Ecto neural progenitor cell (in vitro differentiated cells): ENCODE measurements at regions not wholly inside any gene's neighbourhood (a gene's known extent, or its start where the extent isn't known, plus 50 kb on each side); places are given as distances from the start of the nearest gene placed in this dataset.

Experiments
- DNase-seq: peaks from one replicate; pipeline ENCODE4 v3.0.0-alpha.2; 2018; ENCODE audit warnings: low spot score

DNA sequence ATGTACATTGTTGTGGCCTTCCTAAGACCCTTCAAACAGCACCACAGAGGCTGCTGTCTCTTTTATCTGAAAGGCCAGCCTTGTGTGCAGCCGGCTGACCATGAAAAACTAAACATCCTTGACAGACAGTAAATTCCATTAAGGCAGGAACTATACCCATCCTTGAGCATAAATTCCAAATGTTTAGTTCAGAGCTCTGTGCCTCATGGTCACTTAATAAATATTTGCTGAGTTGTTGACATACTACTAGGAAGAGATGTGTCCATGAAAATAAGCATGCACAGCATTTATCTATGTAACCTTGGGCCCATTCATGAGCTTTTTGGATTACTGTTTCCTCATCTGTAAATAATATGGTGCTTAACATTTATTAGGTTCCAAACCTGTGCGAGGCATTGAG lies 424.8 kb downstream of the HRH4 start:
- no peak for DNase-seq

DNA sequence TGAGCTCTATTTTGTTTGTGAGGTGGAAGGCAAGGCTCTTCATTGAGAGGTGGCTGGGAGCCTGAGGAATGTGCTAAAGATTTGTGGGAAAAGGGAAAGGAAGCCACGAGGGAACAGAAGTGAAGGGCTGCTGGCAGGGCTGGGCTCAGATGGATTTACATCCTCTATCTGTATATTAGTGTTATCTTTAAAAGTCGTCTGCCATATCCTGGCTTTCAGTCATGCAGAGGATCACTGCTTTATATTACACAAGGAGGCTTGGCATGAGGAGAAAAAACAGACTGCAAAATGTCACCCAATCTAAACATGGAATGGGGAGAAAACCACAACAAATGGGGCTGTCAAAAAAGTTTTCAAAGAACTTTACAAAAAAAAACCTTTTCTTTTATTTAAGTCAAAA lies 434.4 kb downstream of the HRH4 start:
- no peak for DNase-seq

DNA sequence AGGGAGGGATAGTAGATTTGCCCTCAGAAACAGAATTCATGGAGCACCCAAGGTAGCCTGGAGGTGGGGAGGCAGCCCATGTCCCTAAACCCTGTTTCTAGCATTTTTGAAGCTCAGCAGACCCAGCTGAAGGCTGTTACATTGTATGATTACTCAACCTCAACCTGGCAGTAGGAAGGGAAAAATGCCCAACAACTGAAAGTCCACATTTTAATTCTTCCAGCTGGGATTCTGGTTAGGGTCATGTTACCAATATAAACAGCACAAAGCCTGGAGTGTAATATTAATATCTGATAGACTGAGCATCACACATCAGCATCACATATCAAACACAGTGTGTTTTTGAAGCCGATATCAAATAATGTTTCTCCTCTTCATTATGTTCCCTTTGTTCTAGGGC lies 437.0 kb downstream of the HRH4 start:
- DNase-seq = no peak

DNA sequence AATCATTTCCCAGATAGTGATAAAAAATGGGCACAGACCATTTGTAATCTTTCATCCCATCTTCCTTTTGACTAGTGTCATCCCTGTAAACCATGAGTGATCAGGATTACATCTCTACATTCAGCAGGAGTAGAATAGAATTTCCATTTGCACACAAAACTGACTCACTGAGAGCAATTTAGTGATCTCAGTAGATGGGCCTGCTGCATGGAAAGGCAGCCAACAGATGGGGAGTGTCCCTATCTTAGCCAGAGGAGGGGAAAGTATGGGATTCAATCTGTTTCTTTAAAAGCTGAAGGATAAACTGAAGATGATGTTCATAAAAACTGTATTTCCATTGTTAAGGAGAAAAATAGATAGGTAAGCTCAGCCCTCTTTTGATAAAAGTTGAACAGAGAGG lies 441.7 kb downstream of the ZNF521 start:
- no peak for DNase-seq

DNA sequence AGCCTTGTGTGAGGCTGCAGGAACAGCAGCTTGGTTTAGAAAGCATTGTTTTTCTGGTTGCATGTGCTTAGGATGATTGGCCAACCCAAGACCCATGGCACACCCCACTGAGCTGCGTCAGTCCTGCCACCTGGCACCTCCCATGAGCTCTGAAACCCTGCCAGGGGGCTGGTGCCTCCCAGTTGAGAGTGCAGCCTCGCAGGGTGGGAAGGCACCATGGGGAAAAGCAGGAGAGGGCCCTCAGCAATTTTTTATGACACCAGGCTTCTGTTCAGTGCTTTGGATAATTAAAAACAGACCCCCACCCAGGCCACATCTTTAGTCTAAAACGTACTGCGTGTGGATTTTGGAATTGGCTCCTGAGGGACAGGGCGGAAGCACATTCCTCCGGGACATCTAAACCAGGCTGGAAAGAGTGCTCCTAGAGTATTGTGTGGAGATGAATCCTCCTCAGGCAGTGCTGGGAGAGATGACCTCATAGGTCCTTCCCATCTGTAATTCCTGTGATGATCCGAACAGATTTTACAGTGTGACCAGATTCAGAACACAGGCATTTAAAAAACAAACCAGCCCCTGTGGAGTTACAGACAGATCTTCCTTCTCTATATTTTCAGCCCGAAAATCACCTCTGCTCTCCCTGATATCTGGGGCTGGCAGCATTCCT lies 438.3 kb downstream of the ZNF521 start:
- DNase-seq = no peak

DNA sequence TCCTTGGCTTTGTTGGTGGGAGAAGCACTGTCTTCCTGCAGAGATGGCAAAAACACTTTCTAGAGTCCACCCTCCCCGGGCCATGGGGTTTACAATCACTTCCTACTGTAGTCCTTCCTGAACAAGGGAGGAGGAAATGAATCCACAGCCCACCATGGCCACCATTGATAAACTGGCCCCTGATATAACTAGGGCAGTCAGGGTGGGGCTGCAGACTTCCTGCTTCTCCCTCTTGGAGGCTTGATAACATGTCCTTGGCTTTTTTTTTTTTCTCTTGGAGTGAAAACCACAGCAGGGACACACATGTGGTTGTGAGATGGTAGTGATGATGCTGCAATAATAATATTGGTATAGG lies 437.8 kb downstream of the ZNF521 start:
- no peak for DNase-seq

DNA sequence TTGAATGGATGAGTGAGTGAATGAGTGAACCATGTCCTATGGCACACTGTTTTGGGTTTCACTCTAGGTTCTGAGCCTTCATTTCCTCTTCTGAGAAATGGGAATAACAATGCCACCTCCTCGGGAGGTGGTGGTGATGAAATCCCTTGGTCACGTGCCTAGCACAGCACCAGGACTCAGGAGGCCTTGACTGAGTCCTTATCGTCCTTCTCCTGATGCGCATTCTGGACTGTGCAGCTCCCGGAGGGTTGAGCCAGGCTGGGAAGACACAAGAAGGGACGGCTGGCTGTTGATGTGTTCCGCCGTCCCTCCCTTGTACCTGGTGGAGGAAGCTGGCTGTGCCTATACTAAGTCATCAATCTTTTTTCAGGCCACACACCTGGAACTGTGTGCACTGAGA lies 437.3 kb downstream of the ZNF521 start:
- DNase-seq = no peak

DNA sequence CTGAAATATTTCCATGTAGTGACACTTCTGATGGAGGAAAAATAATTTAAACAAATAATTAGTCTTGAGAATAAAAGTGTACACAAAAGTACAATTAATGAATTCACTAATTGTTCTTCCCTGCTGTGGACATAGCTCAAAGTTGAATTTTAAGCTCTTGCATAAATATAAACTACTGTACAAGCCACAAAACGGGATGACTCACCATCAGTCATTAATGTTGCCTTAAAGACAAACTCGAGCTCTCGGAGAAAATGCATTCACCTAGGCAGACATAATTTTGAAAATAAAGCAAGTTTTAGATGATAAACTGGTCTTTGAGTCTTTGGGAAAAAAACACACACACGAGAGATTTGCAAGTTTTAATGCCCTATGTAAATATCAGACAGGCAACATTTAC lies 436.4 kb downstream of the ZNF521 start:
- no peak for DNase-seq

DNA sequence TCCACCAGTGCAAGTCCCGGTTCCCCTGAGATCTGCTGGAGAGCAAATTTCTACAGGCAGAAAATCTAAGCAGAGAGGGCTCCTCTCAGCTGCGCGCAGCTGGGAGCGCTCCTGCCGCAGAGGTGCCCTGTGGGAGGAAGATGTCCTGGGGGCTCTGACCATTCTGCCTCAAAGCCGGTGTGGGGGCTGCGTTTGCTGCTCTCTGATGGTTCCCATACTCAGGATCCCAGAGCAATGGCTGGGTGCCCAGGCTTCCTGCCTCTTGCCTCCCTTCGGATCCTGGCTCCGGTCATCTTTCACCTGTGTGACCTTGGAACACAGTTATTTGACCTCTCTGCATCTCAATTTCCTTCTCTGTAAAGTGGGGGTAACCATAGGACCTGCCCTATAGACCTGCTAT lies 434.2 kb downstream of the ZNF521 start:
- DNase-seq = no peak

DNA sequence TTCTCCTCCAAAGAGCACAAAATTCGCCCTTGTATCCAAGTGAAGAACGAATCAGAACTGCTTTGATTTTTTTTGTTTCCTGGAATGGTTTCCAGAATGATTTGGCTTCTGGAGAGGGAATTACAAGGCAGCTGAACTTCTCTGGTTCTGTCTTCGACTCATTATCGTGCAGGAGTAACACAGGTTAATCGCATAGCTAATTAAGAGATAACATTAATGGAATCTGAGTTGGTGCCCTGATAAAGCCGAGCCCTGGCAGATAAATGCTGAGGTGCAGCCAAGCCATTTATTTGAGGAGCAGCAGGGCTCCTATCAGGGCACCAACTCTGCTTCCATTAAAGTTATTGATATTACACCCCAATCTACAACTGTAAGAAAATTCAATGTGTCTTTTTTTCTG lies 433.7 kb downstream of the ZNF521 start:
- no peak for DNase-seq

DNA sequence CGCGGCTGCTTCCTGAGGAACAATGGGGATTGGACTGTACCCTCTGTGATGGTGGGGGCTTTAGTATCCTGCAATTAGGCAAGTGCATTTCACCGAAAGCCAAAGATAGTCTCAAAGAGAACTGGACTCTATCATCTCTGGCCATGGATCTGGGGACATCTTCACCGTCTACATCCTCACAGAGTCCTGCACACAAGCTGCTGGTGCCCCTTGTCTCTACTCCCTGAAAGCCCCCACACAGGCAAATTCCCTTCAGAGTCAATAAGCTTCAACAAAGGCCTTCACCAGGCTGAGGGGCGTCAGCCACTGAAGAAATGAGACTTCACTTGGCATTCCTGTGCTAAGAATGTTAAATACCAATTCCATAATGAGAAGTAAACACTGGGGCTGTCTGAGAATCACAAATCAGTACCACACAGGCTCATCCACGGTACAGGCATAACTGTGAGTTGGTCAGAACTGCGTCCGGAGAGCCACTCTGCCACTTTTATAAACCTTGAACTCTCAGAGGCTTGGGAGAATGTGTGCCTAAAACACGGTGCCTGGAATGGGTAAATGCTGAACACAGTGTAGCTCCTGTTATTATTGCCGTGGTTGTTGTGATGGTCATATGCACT lies 432.7 kb downstream of the ZNF521 start:
- DNase-seq = no peak

DNA sequence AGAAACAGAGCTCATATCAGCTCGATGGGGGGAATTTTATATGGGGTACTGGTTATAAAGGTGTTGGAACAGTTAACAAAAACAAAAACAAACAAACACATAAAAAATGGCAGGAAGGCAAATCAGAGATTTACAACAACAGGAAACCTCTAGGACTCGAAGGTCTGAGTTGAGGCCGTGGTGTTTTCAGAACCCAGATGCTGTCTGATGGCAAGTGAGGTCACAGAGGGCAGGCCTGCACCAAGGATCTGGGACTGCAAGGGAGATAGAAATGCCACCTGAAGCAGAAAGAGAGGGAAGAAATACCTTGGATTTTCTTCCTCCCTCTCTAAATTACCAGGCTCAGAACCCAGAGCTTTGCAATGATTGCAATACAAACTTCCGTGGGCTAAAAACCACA lies 429.5 kb downstream of the ZNF521 start:
- no peak for DNase-seq

DNA sequence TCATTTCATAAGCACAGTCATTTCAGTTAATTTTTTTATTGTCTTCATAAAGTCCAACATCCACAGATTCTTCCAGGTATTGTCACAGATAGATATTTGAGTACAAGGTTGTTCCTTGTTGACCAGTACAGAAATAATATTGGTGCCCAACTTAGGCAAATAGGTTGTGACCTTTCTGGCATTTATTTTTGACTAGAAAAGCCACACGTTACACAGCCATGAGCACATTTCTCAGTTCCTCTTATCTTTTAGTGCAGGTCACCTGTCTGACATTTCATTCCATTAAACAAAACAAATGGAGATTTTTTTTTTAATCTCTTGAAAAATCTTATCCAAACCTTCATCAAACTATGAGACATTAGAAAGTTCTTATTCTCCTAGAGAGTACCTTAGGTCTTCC lies 428.8 kb downstream of the ZNF521 start:
- no peak for DNase-seq

DNA sequence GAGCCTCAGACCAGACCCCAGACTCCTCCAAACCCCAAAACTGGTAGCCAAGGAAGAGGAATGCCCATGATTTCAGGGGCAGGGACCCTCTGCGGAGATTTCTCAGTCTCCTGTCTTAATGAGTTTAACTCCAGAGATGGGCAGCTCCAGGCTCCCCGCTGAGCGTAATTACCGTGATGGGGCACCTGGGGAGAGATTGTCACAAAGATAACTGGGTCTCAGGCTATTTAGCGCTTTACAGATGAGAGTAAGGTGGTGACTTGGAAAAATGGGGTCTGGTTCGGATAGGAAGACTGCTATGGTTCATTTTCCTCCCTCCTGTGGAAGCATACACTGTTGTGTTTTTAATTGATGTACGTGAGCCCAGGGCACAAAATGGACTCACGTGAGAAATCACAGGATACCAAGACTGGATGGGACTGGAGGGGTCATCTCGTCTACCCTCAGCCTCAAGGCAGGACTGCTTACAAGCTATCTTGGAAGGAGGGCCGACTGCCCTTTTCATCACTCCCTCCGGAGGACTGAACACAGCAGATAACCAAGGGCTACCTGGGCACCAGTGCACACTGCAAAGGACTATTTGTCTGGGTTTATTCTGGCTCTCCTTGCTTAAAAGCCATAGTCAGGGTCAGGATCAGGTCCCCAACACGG lies 427.8 kb downstream of the ZNF521 start:
- no peak for DNase-seq

DNA sequence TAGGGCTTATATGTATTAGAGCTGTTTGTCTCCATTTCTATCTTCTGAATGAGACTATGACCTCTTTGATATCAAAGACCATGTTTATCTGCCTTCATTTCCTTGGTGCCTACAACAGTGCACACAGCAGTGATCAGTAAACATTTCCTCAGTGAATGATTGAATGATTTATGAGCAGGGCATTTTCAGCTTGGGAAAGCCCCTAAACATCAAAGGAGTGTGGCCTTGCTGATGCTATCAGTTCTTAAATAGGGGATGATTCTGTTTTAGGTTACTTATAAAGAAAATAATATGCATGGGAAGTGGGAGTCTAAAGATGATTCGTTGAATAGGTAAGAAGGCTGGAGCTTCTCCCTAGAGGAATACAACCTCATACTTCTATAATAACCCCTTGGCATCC lies 425.3 kb downstream of the ZNF521 start:
- DNase-seq = no peak

DNA sequence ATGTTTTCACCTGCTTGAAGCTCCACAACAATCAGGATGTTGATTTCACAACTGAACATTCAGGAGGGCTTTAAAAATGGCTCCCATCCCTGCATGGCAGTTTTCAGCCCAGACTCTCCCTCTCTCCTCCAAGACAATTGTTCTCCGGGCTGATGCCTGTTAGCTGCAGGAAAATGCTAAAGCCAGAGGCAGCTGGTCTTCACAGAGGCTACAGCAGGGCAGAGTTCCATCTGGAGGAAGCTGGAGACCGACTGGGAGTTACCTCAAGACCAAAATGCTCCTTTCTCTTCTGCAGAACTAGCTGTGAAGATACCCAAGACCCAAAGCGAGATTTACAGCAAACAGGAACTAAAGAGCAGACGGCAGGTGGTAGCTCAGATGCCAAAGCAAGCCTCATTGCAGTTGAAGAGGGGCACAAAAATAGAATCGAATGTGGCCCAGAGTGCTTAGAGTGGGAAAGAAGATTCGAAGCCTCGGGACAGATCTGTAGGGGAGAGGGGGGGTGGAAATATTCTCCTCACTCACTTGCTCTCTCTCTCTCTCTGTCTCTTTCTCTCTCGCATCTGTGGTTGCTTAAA lies 423.6 kb downstream of the ZNF521 start:
- no peak for DNase-seq

DNA sequence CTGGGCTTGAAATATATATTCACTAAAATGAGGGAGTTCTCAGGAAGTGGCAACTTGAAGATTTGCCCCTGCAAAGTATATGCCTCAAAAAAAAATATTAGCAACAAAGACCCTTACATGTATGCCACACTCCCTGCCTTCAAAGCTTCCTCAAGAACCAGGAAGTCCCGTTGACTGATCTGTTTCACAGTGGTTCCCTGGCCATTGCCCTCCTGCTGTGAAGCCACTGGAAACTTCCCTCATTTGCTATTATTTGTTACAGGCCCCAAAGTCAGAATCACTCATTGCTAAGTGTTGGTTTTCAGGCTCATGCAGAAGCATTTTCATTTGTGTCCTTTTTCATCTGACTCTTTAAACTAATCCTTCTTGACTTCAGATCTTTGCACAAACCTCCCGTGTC lies 421.5 kb downstream of the ZNF521 start:
- DNase-seq = no peak

DNA sequence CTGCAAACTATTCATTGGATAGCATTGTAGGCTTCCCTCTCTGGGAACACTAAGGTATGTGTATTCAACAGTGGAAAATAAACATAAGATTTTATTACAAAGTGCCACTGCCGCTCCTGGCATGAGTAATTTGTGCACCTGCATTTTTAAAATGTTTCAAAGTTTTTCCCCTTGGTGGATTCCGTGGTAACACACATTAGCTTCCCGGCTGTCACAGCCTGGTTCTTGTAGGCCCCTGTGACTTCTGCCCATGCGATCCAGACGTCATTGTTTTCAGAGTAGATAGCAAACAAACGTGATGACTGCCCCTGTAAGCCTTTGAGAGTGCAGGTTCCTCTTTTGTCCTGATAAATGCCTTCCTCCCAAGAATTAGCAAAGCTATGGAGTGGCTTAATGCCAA lies 421.0 kb downstream of the ZNF521 start:
- DNase-seq = no peak

DNA sequence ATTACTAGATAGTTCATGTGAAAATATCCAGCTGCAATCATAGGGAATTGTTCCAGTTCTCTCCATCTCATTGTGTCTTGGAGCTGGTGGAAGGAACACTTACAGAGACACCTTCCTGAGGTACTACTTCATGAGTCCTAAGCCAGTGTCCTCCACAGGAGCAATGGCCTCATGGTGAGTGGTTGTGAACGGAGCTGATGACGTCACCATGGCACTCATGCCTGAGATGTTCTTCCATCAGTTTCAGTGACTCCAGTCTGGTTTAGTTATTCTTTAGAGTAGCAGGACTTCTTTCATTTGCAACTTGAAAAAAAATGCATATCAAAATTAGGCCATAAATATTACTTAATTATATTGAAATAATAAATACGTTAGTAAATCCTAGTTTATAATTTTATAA lies 418.6 kb downstream of the ZNF521 start:
- no peak for DNase-seq

DNA sequence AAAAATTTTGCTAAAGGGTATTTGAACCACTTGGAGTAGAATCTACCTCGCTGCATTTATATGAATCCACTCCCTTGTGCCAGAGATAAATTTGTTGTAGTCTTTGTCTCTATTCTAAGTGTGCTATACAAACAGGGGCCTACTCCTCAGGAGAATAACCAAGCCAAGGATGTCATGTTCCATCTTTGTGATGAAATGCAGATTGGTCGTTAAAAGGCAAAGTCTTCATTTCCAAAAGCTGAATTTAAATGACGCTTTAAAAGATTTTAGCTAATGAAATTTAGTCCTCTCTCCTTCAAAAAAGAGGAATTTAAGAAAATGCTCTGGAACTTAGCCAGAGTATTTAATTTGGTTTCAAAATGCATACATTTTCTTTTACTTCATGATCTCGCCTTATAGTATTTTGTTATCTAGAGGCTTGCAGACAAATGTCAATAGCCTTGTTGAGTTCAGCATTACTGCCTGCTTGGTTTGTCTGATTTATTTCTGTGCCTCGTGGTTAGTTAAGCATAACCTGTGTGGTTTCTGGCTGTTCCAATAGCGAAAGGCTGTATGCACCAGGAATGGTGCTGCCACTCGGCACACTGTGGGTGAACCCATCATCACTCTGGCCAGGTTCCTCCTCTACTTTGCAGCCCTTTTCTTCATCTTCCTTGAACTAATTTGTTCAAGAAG lies 417.6 kb downstream of the ZNF521 start:
- DNase-seq = no peak

DNA sequence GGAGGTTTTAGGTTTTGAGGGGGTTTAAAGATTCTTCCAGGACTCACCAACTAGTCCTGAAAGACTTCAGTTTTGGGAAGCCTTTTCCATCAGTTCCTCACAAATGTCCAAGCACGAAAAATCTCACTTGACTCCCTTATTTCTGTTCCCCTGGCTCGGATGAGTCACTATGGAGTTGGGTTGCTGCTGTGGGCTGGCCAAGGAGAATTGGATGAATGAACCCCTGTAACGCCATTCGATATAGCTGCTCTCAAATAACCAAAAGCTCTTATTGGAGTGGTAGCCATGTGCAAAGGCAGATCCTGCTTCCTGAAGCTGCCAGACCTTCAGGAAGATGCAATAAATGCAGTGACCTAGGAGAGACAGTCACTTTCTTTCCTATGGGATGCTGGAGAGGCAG lies 417.0 kb downstream of the ZNF521 start:
- no peak for DNase-seq

DNA sequence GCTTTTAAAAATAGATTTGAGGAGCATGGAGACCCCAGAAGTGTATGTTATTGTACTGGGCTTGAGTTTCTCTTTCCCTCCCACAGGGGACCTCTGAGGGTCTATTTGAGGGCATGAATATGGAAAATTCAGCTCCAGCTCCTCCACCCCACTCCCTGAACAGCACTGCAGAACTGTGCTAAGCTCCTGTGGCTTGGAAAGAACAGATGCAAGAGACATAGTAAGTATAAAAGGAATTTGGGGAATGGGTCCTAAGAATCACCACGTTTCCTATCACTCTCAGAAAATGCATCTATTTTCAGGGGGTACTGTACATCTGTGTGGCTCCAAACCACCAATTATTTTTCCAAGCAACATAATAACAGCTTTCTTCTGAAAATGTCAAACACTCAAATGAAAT lies 416.1 kb downstream of the ZNF521 start:
- no peak for DNase-seq

DNA sequence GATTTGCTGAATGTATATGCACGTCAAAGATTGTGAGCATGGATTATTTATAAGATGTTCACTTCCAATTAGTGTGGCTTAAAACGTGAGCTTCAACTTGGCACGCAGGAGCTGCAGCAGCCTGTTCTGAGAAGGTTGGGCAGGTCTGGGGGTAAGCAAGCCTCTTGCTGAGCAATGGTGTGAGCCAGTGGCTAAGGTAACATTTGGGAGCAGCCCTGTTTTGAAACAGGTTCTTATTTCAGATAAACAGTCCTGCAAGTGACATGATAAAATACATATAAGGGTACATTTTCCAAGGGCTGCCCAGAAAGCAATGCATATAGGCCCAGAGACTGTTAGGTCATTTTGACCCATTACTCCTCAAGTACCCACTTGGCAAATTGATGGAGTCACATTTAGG lies 415.3 kb downstream of the ZNF521 start:
- DNase-seq = no peak
